Left lung (tissue), 4 donors: ENCODE measurements at regions not wholly inside any gene's neighbourhood (a gene's known extent, or its start where the extent isn't known, plus 50 kb on each side); places are given as distances from the start of the nearest gene placed in this dataset.

Source experiments
- ATAC-seq: fragments of 200-7000 bp; cut with Tn5 transposase; one replicate; pipeline ENCODE4 v1.9.1; 2020; ENCODE audit warnings: moderate library complexity
- DNase-seq, 4 donors: peaks; one replicate each; pipeline ENCODE4 v3.0.0-alpha.2; 2013 to 2020
- H3K27ac ChIP-seq, 2 donors: fragments of 200-600 bp; sonication (generic) in 1 of 2; one replicate each; pipeline versions ENCODE4 v1.5.0 to v1.8.0; 2020 to 2021
- H3K27me3 ChIP-seq, 2 donors: fragments of 200-600 bp; sonication (generic) in 1 of 2; one replicate each; pipeline versions ENCODE4 v1.5.0 to v1.8.0; 2020 to 2021
- H3K36me3 ChIP-seq, 2 donors: fragments of 200-600 bp; sonication (generic) in 1 of 2; one replicate each; pipeline versions ENCODE4 v1.5.0 to v1.8.0; 2020 to 2021
- H3K4me1 ChIP-seq, 2 donors: fragments of 200-600 bp; one replicate each; pipeline ENCODE4 v1.8.0; 2021
- H3K4me3 ChIP-seq, 2 donors: fragments of 200-600 bp; sonication (generic) in 1 of 2; one replicate each; pipeline versions ENCODE4 v1.5.0 to v1.8.0; 2020 to 2021; ENCODE audit warnings: mild to moderate bottlenecking in 1 of 2
- H3K9me3 ChIP-seq, 2 donors: fragments of 200-600 bp; sonication (generic) in 1 of 2; one replicate each; pipeline versions ENCODE4 v1.5.0 to v1.8.0; 2020 to 2021
- intact Hi-C, 2 donors: fragments of 100-400 bp; cut with DNase I; formaldehyde crosslinking; loops; one replicate each; pipeline versions ENCODE4 v1.11.2 to v1.14.2; 2022
- TF ChIP-seq, protein P1 (sequence below), 2 donors: fragments of 200-600 bp; sonication (generic) in 1 of 2; IDR thresholded peaks; one replicate each; pipeline versions ENCODE4 v1.5.0 to v1.8.0; 2021; ENCODE audit warnings: antibody characterized with exemption in 2 of 2
- donor health status: DM: no; HTN: yes; CAD: no.
- donor health status: DM: no; HTN: no; CAD: no.

DNA sequence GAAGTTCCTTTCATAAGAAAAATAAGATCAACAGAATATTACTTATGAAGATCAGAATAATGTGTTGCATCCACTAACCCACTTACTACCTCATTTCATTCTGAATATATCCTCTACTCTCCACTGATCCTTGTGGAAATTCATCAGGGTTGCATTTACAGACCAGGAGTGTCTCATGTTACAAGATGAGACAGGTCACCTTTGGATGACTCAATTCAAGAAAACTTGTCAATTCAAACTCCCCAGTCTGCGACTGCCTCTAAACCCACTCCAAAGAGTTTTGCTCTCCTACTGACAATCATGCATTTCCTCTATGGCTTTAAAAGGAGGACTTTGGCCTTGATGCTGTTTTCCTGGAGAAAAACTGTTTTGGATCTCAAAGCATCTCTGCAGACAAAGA is 68.4 kb downstream of the ID4 start:
- no peak for ATAC-seq
- Histone ChIP-seq H3K36me3 (no peaks in the 10 kb centered on the region), H3K4me3 (no peak overlapping the region), H3K27me3 (no peaks in the 10 kb centered on the region), H3K9me3 (no peaks in the 10 kb centered on the region), H3K4me1 (no peaks in the 10 kb centered on the region), H3K27ac (no peak overlapping the region)
- intact Hi-C loops, result no loop called here
- no peak for DNase-seq
- TF ChIP-seq, protein P1, sequence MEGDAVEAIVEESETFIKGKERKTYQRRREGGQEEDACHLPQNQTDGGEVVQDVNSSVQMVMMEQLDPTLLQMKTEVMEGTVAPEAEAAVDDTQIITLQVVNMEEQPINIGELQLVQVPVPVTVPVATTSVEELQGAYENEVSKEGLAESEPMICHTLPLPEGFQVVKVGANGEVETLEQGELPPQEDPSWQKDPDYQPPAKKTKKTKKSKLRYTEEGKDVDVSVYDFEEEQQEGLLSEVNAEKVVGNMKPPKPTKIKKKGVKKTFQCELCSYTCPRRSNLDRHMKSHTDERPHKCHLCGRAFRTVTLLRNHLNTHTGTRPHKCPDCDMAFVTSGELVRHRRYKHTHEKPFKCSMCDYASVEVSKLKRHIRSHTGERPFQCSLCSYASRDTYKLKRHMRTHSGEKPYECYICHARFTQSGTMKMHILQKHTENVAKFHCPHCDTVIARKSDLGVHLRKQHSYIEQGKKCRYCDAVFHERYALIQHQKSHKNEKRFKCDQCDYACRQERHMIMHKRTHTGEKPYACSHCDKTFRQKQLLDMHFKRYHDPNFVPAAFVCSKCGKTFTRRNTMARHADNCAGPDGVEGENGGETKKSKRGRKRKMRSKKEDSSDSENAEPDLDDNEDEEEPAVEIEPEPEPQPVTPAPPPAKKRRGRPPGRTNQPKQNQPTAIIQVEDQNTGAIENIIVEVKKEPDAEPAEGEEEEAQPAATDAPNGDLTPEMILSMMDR (IDR thresholded peaks at IDR 0.05), result no peak

GRCh38 chr6:19906171-19906570 is 69.0 kb downstream of the ID4 start:
- H3K4me3 ChIP-seq, result no peak overlapping the region
- TF ChIP-seq, protein P1 (IDR thresholded peaks at IDR 0.05), result no peak
- no peaks in the 10 kb centered on the region for H3K9me3 ChIP-seq
- no peaks in the 10 kb centered on the region for H3K36me3 ChIP-seq
- H3K27ac ChIP-seq, result no peak overlapping the region
- no peaks in the 10 kb centered on the region for H3K4me1 ChIP-seq
- DNase-seq, result peak in 1 of 4 donors; percentile 15
- intact Hi-C loops, result no loop called here
- H3K27me3 ChIP-seq, result no peaks in the 10 kb centered on the region
- ATAC-seq, result peak; percentile 29

- no peak overlapping the region for H3K27ac ChIP-seq
- peaks cover 0 to 12% of the 10 kb centered on the region in 2 donors for H3K9me3 ChIP-seq
- TF ChIP-seq, protein P1 (IDR thresholded peaks at IDR 0.05), result no peak
- ATAC-seq, result no peak
- no peaks in the 10 kb centered on the region for H3K4me1 ChIP-seq
- intact Hi-C loops, result no loop called here
- no peaks in the 10 kb centered on the region for H3K27me3 ChIP-seq
- DNase-seq, result no peak
- H3K4me3 ChIP-seq, result no peak overlapping the region
- H3K36me3 ChIP-seq, result no peaks in the 10 kb centered on the region
Measured at GRCh38 chr6:19911223-19911622, 74.1 kb downstream of the ID4 start.

GRCh38 chr6:19918436-19918835 is 81.3 kb downstream of the ID4 start:
- no peaks in the 10 kb centered on the region for H3K36me3 ChIP-seq
- H3K27me3 ChIP-seq, result no peaks in the 10 kb centered on the region
- TF ChIP-seq, protein P1 (IDR thresholded peaks at IDR 0.05), result no peak
- H3K4me1 ChIP-seq, result no peaks in the 10 kb centered on the region
- ATAC-seq (no peak), DNase-seq (no peak)
- intact Hi-C loops, result no loop called here
- no peak overlapping the region for H3K27ac ChIP-seq
- H3K9me3 ChIP-seq, result peaks cover 0 to 29% of the 10 kb centered on the region in 2 donors
- no peak overlapping the region for H3K4me3 ChIP-seq

DNA sequence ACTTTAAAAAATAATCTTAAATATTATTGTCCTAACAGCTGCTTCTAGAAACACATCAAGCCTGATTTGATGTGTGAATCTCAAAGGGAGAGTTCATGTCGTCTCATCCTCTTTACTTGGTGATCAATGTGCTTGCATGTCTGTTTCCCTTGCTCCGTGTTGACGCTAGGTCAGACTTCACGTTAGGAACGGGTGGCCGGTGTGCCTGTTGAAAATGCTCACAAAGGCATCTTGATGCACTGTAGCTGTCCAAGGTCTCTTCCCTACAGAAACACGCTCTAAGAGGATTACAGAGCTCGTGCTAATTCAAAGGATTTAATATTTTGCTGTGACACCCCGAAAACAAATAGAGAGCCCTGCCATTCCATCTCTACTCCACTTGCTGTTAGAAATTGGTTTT is 84.6 kb downstream of the ID4 start:
- Histone ChIP-seq H3K9me3 (peaks cover 0 to 17% of the 10 kb centered on the region in 2 donors), H3K36me3 (no peaks in the 10 kb centered on the region), H3K27me3 (no peaks in the 10 kb centered on the region), H3K4me3 (no peak overlapping the region), H3K27ac (no peak overlapping the region), H3K4me1 (no peaks in the 10 kb centered on the region)
- intact Hi-C loops, result no loop called here
- TF ChIP-seq, protein P1 (IDR thresholded peaks at IDR 0.05), result no peak
- DNase-seq (no peak), ATAC-seq (no peak)
